Neural progenitor cell (in vitro differentiated cells): ENCODE measurements at regions not wholly inside any gene's neighbourhood (a gene's known extent, or its start where the extent isn't known, plus 50 kb on each side); places are given as distances from the start of the nearest gene placed in this dataset.

Experiments used
- CTCF ChIP-seq: fragments of 200-600 bp; sonication (generic); IDR thresholded peaks from 2 replicates; pipeline ENCODE4 v1.5.1; 2017; ENCODE audit warnings: antibody characterized with exemption, mild to moderate bottlenecking
- EZH2 ChIP-seq: fragments of 200-600 bp; sonication (generic); IDR thresholded peaks from 2 replicates; pipeline ENCODE4 v1.6.1; 2017; ENCODE audit warnings: antibody characterized with exemption, mild to moderate bottlenecking, moderate library complexity
- EZH2phosphoT487 ChIP-seq: fragments of 200-600 bp; sonication (generic); IDR thresholded peaks from 2 replicates; pipeline ENCODE4 v1.6.1; 2017; ENCODE audit warnings: antibody characterized with exemption

GRCh38 chr11:26023057-26023456 is 308.9 kb upstream of the ANO3 start:
- no peak for TF ChIP-seq EZH2phosphoT487
- no peak for TF ChIP-seq CTCF
- TF ChIP-seq EZH2 = no peak
